Fibroblast of mammary gland (primary cell): ENCODE measurements at regions not wholly inside any gene's neighbourhood (a gene's known extent, or its start where the extent isn't known, plus 50 kb on each side); places are given as distances from the start of the nearest gene placed in this dataset.

ENCODE experiments used
- DNase-seq: peaks from one replicate; pipeline ENCODE4 v3.0.0-alpha.2; 2010; ENCODE audit warnings: low read depth
- H3K4me3 ChIP-seq: 2 replicates; pipeline ENCODE4 v1.5.1; 2011; ENCODE audit warnings: low read depth, mild to moderate bottlenecking, low read length, moderate library complexity; ENCODE audit not compliant: control insufficient read depth
- TF ChIP-seq, protein P1 (sequence below): conservative IDR thresholded peaks from 2 replicates; pipeline ENCODE4 v1.5.1; 2011; ENCODE audit warnings: low read depth, low read length, inconsistent platforms; ENCODE audit not compliant: control insufficient read depth, insufficient read depth

DNA sequence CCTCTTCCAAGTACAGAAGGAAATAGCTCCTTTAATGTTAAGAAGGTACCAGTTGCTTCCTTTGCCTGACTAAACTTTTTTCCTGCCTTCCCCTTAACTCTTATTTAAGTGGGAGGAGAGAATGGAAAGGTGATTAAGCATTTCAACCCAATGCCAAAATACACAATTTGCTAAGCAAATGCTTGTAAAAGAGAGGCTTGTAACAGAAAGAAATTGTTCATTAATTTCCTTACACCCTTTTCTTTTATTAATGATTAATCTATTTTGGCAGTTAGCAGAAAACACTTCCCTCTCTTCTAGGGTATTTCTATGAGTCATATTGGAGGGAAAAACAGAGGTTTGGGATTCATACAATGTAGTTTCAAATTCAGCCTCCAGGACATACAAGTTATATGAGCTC, 427.6 kb upstream of the FAT3 start:
- no peak for DNase-seq
- TF ChIP-seq, protein P1, sequence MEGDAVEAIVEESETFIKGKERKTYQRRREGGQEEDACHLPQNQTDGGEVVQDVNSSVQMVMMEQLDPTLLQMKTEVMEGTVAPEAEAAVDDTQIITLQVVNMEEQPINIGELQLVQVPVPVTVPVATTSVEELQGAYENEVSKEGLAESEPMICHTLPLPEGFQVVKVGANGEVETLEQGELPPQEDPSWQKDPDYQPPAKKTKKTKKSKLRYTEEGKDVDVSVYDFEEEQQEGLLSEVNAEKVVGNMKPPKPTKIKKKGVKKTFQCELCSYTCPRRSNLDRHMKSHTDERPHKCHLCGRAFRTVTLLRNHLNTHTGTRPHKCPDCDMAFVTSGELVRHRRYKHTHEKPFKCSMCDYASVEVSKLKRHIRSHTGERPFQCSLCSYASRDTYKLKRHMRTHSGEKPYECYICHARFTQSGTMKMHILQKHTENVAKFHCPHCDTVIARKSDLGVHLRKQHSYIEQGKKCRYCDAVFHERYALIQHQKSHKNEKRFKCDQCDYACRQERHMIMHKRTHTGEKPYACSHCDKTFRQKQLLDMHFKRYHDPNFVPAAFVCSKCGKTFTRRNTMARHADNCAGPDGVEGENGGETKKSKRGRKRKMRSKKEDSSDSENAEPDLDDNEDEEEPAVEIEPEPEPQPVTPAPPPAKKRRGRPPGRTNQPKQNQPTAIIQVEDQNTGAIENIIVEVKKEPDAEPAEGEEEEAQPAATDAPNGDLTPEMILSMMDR: no peak
- no peak overlapping the region for H3K4me3 ChIP-seq

DNA sequence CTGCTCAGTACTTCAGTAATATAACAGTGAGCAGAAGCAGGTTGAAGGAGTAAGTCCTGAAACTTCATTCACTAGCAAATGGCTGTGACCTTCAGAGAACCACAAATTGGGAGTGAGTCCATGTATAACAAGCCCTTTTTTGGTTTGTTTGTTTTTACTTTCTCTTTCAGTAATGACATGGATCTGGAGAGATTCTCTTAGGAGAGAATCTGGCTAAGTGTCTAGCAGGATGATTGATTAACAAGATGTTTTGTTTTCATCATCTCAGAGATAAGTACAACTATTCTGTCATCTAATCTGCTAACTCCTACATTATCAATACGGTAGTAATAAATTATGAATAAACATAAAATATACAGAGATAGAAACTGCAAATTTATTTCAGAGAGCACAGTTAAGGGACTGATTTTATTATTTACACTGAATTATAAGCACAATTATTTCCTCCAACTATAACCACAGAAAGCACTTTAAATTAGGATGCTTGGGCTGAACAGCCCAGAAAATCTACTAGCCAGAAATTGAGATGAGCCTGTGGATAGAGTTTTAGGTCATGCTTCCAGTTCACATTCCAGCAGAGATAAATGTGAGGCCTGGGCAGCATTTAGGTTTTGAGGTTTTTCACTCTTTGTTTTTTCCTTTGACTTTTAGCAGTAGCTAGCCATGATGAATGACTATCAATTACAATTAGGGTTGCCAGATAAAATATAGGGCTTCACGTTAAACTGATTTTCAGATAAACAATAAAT, 429.3 kb upstream of the FAT3 start:
- TF ChIP-seq, protein P1: no peak
- H3K4me3 ChIP-seq: no peak overlapping the region
- DNase-seq: no peak

DNA sequence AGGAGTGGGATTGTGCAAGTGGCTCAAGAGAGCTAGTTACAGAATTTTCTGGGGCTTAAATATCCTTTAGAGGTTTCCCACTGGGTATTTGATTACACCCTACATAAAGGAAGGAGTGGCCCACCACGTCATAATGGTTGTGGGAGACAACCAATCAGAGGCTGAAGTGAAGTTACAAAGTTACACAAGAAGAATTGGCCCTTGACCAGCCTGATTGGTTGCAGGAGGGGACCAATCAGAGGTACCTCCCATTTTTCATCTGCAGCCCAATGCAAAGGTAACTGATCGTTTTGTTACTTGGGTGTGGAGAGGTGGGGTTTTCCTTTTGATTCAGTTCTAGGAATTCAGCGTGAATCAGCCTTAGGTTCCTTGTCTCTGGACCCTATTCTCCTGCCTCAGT, 430.5 kb upstream of the FAT3 start:
- TF ChIP-seq, protein P1: no peak
- no peak for DNase-seq
- H3K4me3 ChIP-seq: no peak overlapping the region

DNA sequence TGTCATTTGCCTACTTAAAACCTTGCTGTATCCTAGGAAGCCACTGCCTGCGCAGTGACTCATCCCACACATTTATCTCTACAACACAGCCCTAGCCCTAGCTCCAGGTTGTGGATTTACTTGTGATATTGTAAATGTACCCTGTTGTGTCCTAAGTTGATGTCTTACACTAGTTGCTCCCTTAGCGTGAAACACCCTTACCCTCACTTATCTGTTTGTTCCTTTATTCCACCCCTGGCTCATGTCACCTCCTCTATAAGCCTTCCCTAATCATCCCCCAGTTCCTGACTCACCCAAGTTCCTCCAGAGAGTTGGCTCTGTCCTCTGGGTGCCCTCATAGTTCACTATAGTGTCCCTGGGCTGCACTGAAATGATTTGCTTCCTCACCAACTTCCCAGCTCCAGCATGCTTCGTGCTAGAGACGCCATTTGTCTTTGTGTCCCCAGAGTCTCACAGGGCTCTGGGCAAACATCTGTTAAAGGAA, 431.8 kb upstream of the FAT3 start:
- no peak for DNase-seq
- TF ChIP-seq, protein P1: no peak
- H3K4me3 ChIP-seq: no peak overlapping the region

DNA sequence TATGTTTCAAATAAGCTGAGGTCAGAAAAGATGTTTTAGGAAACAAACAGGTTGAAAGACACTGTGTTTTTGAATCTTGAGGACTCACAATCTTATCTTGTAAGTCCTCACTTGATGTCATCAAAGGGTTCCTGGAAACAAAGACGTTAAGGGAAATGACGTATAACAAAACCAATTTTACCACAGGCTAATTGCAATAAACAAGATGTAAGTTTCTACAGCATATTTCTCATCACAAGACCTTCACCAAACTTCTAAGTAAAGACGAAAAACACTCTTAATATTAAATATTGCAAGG, 433.5 kb upstream of the FAT3 start:
- no peak for DNase-seq
- H3K4me3 ChIP-seq: no peak overlapping the region
- TF ChIP-seq, protein P1: no peak

DNA sequence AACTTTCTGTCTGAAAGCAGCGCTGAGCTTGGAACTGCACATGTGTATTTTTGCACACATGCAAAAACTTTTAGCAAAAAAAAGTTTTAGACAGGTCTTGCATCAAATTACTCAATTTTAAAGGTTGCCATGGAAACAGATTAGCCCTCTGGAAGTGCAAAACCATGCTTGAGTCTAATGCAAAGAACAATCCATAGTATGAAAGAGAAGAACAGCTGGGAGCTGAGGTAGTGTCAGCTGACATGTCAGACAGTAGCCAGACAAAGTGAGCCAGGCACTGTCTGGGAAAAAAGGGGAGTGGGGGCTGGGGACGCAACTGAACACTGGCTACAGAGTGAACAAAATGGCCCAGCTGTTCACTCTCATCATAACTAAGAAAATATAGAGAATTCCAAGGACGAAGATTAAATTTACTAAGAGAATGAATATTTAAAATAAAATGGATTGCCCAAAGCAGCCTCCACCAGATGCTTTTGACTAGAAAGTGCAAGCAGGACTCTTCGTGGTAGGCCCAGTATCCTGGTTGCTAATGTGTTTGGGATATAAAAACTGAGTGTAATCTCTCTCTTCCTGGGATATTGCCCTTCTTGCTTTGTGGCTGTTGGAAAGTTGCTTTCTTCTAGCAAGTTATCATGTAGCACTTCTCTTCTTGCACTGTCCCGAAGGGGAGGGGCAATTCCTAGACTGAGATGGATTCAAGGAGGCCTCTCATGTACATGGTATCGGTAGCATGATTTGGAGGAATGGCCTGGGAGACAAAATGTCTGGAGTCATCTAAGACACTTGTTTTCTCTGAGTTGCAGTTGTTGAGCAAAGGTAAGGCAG, 434.1 kb upstream of the FAT3 start:
- DNase-seq: no peak
- no peak overlapping the region for H3K4me3 ChIP-seq
- TF ChIP-seq, protein P1: no peak

DNA sequence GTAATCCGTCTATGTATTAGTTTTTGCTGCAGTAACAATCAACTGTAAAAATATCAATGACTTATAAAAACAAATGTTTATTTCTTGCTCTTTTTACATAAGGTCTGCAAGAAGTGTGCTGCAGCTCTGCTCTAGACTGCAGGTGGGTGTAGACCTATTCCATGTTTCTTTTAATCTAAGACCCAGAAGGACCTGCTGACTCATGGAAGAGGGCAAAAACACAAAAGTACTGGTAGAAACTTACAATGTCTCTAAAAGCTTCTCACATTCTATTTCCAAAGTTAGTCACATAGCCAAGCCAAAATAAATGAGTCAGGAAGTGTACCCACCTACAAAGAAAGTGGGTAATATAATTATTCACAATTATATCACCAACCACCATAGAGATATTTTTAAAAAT, 435.9 kb upstream of the FAT3 start:
- TF ChIP-seq, protein P1: no peak
- H3K4me3 ChIP-seq: no peak overlapping the region

More for the DNA sequence above, 435.9 kb upstream of the FAT3 start:
- no peak for DNase-seq
